Heart left ventricle (tissue), 13 donors: ENCODE measurements at regions not wholly inside any gene's neighbourhood (a gene's known extent, or its start where the extent isn't known, plus 50 kb on each side); places are given as distances from the start of the nearest gene placed in this dataset.

ENCODE experiments used
- CTCF ChIP-seq, 12 donors: fragments of 200-600 bp; sonication (generic) in 4 of 12; IDR thresholded peaks; one replicate each; pipeline versions ENCODE4 v1.5.0 to v1.8.0; 2018 to 2022; ENCODE audit warnings: antibody characterized with exemption in 12 of 12, mild to moderate bottlenecking in 5 of 12
- POLR2A ChIP-seq, 2 donors: fragments of 450-650 bp; IDR thresholded peaks; one replicate each; pipeline ENCODE4 v1.6.1; 2017; ENCODE audit warnings: antibody characterized with exemption in 2 of 2, mild to moderate bottlenecking in 2 of 2, moderate library complexity in 2 of 2
- donor health status: ischemic (EF 13 %, LVEDD 7.1; RV severe dilation, severe dysfunction).
- donor health status: DM: no; HTN: yes; CAD: no.
- donor health status: DM: no; HTN: no; CAD: no.
- donor health status: ischemic (EF 25% LVEDD 6.9; RV normal size, moderate dysfunction).
- donor health status: ischemic (EF 25% LVEDD 5.7; RV mildly dilated, moderate dysfunction).
- donor health status: ischemic (EF 35%, LVEDD 5.7; RV mildly dilated, moderate dysfunction).
- donor health status: nonischemic (EF 11% LVEDD 7.7; RV severe dilation, severe dysfunction).
- donor health status: DM: yes; HTN: yes; CAD: no.
- donor health status: PGD.
- donor health status: ischemic (EF 29% LVEDD 5.4; RV normal size, mild dysfunction).
- donor health status: nonischemic (EF 23%, LVEDD 6.1; RV moderate dilation, normal function).

GRCh38 chr21:27840262-27840661, 873.4 kb upstream of the ADAMTS5 start:
- TF ChIP-seq CTCF (IDR thresholded peaks at IDR 0.05) (no peak), POLR2A (IDR thresholded peaks at IDR 0.05) (no peak)
